Keratinocyte (primary cell): ENCODE measurements at regions not wholly inside any gene's neighbourhood (a gene's known extent, or its start where the extent isn't known, plus 50 kb on each side); places are given as distances from the start of the nearest gene placed in this dataset.

ENCODE experiments used
- DNase-seq: peaks from one replicate; pipeline ENCODE4 v3.0.0-alpha.2; 2011; ENCODE audit warnings: low read depth, missing footprints, low spot score
- FAIRE-seq: peaks from 2 replicates; lab custom pipeline; 2011; peaks lifted over from hg19 to GRCh38; lab: Jason Lieb, UNC
- H2AFZ ChIP-seq: 2 replicates; pipeline ENCODE4 v1.6.0; 2012; ENCODE audit warnings: low read length, control low read depth, inconsistent platforms; ENCODE audit not compliant: control insufficient read depth
- H3K27ac ChIP-seq: 2 replicates; pipeline ENCODE4 v1.5.1; 2011; ENCODE audit warnings: low read length; ENCODE audit not compliant: control insufficient read depth, insufficient read depth
- H3K27me3 ChIP-seq: 3 replicates; pipeline ENCODE4 v1.6.0; 2011; ENCODE audit warnings: low read length; ENCODE audit not compliant: control insufficient read depth, insufficient read depth; ENCODE audit errors: extremely low read depth
- H3K36me3 ChIP-seq, 2 experiments: 2 replicates in 1 of 2; 3 replicates in 1 of 2; pipeline ENCODE4 v1.5.1; 2011; ENCODE audit warnings: low read length in 2 of 2, mild to moderate bottlenecking in 1 of 2; ENCODE audit not compliant: control insufficient read depth in 2 of 2, insufficient read depth in 2 of 2; ENCODE audit errors: extremely low read depth in 1 of 2
- H3K4me1 ChIP-seq: 3 replicates; pipeline ENCODE4 v1.5.1; 2011; ENCODE audit warnings: low read length; ENCODE audit not compliant: control insufficient read depth, insufficient read depth; ENCODE audit errors: extremely low read depth
- H3K4me2 ChIP-seq: 3 replicates; pipeline ENCODE4 v1.6.0; 2011; ENCODE audit warnings: low read depth, low read length; ENCODE audit not compliant: control insufficient read depth, insufficient read depth; ENCODE audit errors: extremely low read depth
- H3K4me3 ChIP-seq, 3 experiments: fragments of 200-600 bp in 1 of 3; sonication (generic) in 1 of 3; 2 replicates in 2 of 3; 3 replicates in 1 of 3; pipeline ENCODE4 v1.5.1; 2011 to 2016; ENCODE audit warnings: low read length in 3 of 3, mild to moderate bottlenecking in 3 of 3, control low read depth in 2 of 3, inconsistent platforms in 1 of 3, low read depth in 1 of 3, mixed read lengths in 1 of 3, mixed run types in 1 of 3, moderate library complexity in 1 of 3; ENCODE audit not compliant: control insufficient read depth in 2 of 3, insufficient read depth in 2 of 3; ENCODE audit errors: extremely low read depth in 1 of 3
- H3K79me2 ChIP-seq: 2 replicates; pipeline ENCODE4 v1.6.0; 2012; ENCODE audit warnings: low read length; ENCODE audit not compliant: control insufficient read depth, insufficient read depth
- H3K9ac ChIP-seq: 3 replicates; pipeline ENCODE4 v1.6.0; 2011; ENCODE audit warnings: low read length; ENCODE audit not compliant: control insufficient read depth, insufficient read depth; ENCODE audit errors: extremely low read depth
- H3K9me1 ChIP-seq: 3 replicates; pipeline ENCODE4 v1.6.0; 2011; ENCODE audit warnings: low read length; ENCODE audit not compliant: control insufficient read depth, insufficient read depth; ENCODE audit errors: extremely low read depth
- H3K9me3 ChIP-seq: 2 replicates; pipeline ENCODE4 v1.5.1; 2012; ENCODE audit warnings: low read depth, low read length; ENCODE audit not compliant: control insufficient read depth
- H4K20me1 ChIP-seq: 3 replicates; pipeline ENCODE4 v1.6.0; 2011; ENCODE audit warnings: low read length; ENCODE audit not compliant: control insufficient read depth, insufficient read depth; ENCODE audit errors: extremely low read depth
- EZH2 ChIP-seq: IDR thresholded peaks from one replicate; pipeline ENCODE4 v1.6.1; 2012; ENCODE audit warnings: inconsistent platforms, mild to moderate bottlenecking, low read length, moderate library complexity
- dilution Hi-C: fragments of 300-500 bp; cut with MboI; formaldehyde crosslinking; loops from one replicate; pipeline ENCODE4 v1.7.0; 2020; ENCODE audit warnings: low sequenced_read_pairs; ENCODE audit not compliant: extremely low pct_ligation_motif_present
- TF ChIP-seq, protein P1 (sequence below), 3 experiments: IDR thresholded peaks in 1 of 3; conservative IDR thresholded peaks in 1 of 3; optimal IDR thresholded peaks in 1 of 3; 2 replicates in 2 of 3; 3 replicates in 1 of 3; pipeline versions ENCODE3 to v1.5.1; 2011; ENCODE audit warnings: low read length in 3 of 3, mild to moderate bottlenecking in 3 of 3, moderate library complexity in 2 of 3, control low read depth in 1 of 3, inconsistent platforms in 1 of 3; ENCODE audit not compliant: insufficient read depth in 2 of 3; ENCODE audit errors: extremely low read depth in 1 of 3

DNA sequence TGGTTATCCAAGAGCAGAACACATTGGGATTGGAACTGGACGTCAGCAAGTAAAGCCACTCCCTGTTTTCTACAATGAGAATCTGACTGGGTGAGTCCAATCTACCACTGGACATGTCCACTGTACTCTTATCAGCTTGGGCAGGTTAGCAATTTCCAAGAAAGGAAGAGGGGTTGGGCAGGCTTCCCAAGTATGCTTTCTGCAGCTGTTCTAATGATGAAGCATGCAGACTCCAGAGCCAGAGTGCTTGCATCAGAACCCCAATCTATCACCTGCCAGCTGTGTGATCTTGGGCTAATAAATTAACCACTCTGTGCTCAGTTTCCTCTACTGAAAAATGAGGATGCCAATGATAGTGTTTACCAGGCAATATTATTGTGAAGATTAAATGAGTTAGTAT, 92.0 kb downstream of the EMP1 start:
- H2AFZ ChIP-seq = no peak overlapping the region
- dilution Hi-C loops = no loop called here
- H3K27ac ChIP-seq = no peak overlapping the region
- H3K79me2 ChIP-seq = no peaks in the 10 kb centered on the region
- TF ChIP-seq EZH2 = no peak
- TF ChIP-seq, protein P1, sequence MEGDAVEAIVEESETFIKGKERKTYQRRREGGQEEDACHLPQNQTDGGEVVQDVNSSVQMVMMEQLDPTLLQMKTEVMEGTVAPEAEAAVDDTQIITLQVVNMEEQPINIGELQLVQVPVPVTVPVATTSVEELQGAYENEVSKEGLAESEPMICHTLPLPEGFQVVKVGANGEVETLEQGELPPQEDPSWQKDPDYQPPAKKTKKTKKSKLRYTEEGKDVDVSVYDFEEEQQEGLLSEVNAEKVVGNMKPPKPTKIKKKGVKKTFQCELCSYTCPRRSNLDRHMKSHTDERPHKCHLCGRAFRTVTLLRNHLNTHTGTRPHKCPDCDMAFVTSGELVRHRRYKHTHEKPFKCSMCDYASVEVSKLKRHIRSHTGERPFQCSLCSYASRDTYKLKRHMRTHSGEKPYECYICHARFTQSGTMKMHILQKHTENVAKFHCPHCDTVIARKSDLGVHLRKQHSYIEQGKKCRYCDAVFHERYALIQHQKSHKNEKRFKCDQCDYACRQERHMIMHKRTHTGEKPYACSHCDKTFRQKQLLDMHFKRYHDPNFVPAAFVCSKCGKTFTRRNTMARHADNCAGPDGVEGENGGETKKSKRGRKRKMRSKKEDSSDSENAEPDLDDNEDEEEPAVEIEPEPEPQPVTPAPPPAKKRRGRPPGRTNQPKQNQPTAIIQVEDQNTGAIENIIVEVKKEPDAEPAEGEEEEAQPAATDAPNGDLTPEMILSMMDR (optimal IDR thresholded peaks at IDR 0.05 in 1 of 3, IDR thresholded peaks at IDR 0.05 in 1 of 3, conservative IDR thresholded peaks at IDR 0.05 in 1 of 3; ENCODE audit: extremely low read depth in 1 of 3, insufficient read depth in 2 of 3, low read length in 3 of 3) = no peak
- H3K9ac ChIP-seq = no peak overlapping the region
- no peaks in the 10 kb centered on the region for H3K9me1 ChIP-seq
- H3K27me3 ChIP-seq = no peaks in the 10 kb centered on the region
- no peak overlapping the region for H3K4me3 ChIP-seq
- no peak for FAIRE-seq
- no peaks in the 10 kb centered on the region for H3K9me3 ChIP-seq
- H3K36me3 ChIP-seq = no peaks in the 10 kb centered on the region
- no peaks in the 10 kb centered on the region for H3K4me1 ChIP-seq
- no peak for DNase-seq
- no peak overlapping the region for H3K4me2 ChIP-seq
- H4K20me1 ChIP-seq = no peaks in the 10 kb centered on the region

DNA sequence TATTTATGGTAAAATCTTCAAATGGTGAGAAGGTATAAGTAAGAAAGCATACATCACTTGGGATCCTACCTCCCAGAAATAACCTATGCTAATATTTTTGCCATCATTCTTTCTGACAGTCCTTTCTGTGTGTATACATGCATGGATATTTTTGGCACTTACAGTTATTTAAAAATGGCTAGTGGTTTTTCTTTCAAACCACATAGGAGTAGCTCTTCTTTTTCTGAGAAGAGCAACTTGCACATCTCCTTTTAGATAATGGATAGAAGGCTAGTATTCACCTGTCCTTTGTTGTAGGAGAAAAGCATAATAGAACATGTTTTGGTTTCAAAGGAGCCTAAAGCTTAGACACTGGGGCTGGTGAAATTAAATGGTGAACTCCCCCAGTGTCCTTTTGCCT, 87.3 kb downstream of the EMP1 start:
- H3K27ac ChIP-seq = no peak overlapping the region
- no peak for TF ChIP-seq EZH2
- TF ChIP-seq, protein P1 (optimal IDR thresholded peaks at IDR 0.05 in 1 of 3, IDR thresholded peaks at IDR 0.05 in 1 of 3, conservative IDR thresholded peaks at IDR 0.05 in 1 of 3; ENCODE audit: extremely low read depth in 1 of 3, insufficient read depth in 2 of 3, low read length in 3 of 3) = no peak
- H4K20me1 ChIP-seq = no peaks in the 10 kb centered on the region
- no peak for FAIRE-seq
- H2AFZ ChIP-seq = no peak overlapping the region
- H3K4me1 ChIP-seq = no peaks in the 10 kb centered on the region
- H3K4me3 ChIP-seq = no peak overlapping the region
- dilution Hi-C loops = no loop called here
- no peak overlapping the region for H3K4me2 ChIP-seq
- no peak for DNase-seq
- no peak overlapping the region for H3K9ac ChIP-seq
- no peaks in the 10 kb centered on the region for H3K79me2 ChIP-seq
- no peaks in the 10 kb centered on the region for H3K9me3 ChIP-seq
- peaks cover 3% of the 10 kb centered on the region for H3K27me3 ChIP-seq
- no peaks in the 10 kb centered on the region for H3K9me1 ChIP-seq
- H3K36me3 ChIP-seq = no peaks in the 10 kb centered on the region
